Activated T-cell treated with anti-CD3 and anti-CD28 coated beads, Interleukin-2, amount 50 U/mL, for 72 hours (primary cell): ENCODE measurements at regions not wholly inside any gene's neighbourhood (a gene's known extent, or its start where the extent isn't known, plus 50 kb on each side); places are given as distances from the start of the nearest gene placed in this dataset.

ENCODE experiments used
- ATAC-seq, 2 donors: fragments of 150-1000 bp; cut with Tn5 transposase; replicated peaks in 1 of 2; 2 replicates each; pipeline ENCODE4 v1.10.0; 2021; ENCODE audit warnings: moderate library complexity in 2 of 2, mild to moderate bottlenecking in 1 of 2
- DNase-seq, 2 donors: peaks; one replicate each; pipeline ENCODE4 v3.0.0; 2021 to 2022; ENCODE audit warnings: mixed read lengths in 1 of 2
- H3K27ac Mint-ChIP-seq: one replicate; pipeline ENCODE4 v1.8.0; 2022; ENCODE audit warnings: mild to moderate bottlenecking, moderate library complexity, mixed read lengths
- H3K27me3 Mint-ChIP-seq: one replicate; pipeline ENCODE4 v1.8.0; 2022; ENCODE audit warnings: low read depth, mixed read lengths
- H3K36me3 Mint-ChIP-seq, 2 donors: one replicate each; pipeline ENCODE4 v1.8.0; 2022; ENCODE audit warnings: mixed read lengths in 2 of 2, mild to moderate bottlenecking in 1 of 2; ENCODE audit not compliant: insufficient read depth in 2 of 2
- H3K4me1 Mint-ChIP-seq: one replicate; pipeline ENCODE4 v1.8.0; 2022; ENCODE audit warnings: low read depth, mixed read lengths
- H3K4me3 Mint-ChIP-seq, 2 donors: one replicate each; pipeline ENCODE4 v1.8.0; 2022; ENCODE audit warnings: mild to moderate bottlenecking in 2 of 2, mixed read lengths in 2 of 2, moderate library complexity in 2 of 2
- H3K9me3 Mint-ChIP-seq, 2 donors: one replicate each; pipeline ENCODE4 v1.8.0; 2022; ENCODE audit warnings: mixed read lengths in 2 of 2

- no peaks in the 10 kb centered on the region for H3K4me1 Mint-ChIP-seq
- ATAC-seq (no peak), DNase-seq (no peak)
- no peaks in the 10 kb centered on the region for H3K9me3 Mint-ChIP-seq
- peaks cover 5% of the 10 kb centered on the region for H3K27me3 Mint-ChIP-seq
- no peaks in the 10 kb centered on the region for H3K36me3 Mint-ChIP-seq
- H3K4me3 Mint-ChIP-seq = no peak overlapping the region
- H3K27ac Mint-ChIP-seq = no peak overlapping the region
Measured at GRCh38 chr11:131190446-131190845, 180.0 kb upstream of the NTM start.

GRCh38 chr11:131191606-131192005, 178.8 kb upstream of the NTM start:
- H3K36me3 Mint-ChIP-seq = no peaks in the 10 kb centered on the region
- no peaks in the 10 kb centered on the region for H3K4me1 Mint-ChIP-seq
- H3K9me3 Mint-ChIP-seq = no peaks in the 10 kb centered on the region
- H3K4me3 Mint-ChIP-seq = no peak overlapping the region
- no peak overlapping the region for H3K27ac Mint-ChIP-seq
- DNase-seq (no peak), ATAC-seq (no peak)
- H3K27me3 Mint-ChIP-seq = no peaks in the 10 kb centered on the region

GRCh38 chr11:131192628-131193027, 177.8 kb upstream of the NTM start:
- Mint-ChIP-seq H3K27ac (no peak overlapping the region), H3K36me3 (no peaks in the 10 kb centered on the region), H3K9me3 (no peaks in the 10 kb centered on the region), H3K4me1 (no peaks in the 10 kb centered on the region), H3K4me3 (no peak overlapping the region), H3K27me3 (no peaks in the 10 kb centered on the region)
- no peak for DNase-seq
- ATAC-seq = no peak

DNA sequence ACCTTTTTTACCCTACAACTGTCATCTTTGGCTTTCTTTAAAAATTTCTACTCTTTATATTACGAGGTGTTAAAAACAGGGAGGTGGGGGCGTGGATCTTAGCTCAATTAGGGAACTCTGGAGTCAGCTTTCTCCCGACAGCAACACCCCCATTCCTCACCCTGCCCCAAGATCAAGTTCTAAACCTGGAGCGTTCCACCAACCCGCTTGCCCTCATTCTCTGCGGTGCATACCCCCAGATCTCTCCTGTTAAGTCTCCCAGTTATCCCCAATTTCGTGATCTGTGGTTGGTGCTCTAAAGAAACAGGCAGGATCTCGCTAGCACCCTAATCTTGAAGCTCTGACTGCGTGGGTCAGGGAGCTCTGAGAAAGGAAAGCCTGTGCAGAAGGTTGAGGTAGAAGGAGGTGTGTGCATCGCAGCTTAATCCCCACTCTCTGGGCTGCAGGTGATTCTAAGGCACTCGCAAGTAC, 177.3 kb upstream of the NTM start:
- H3K27me3 Mint-ChIP-seq = no peaks in the 10 kb centered on the region
- no peak for ATAC-seq
- H3K9me3 Mint-ChIP-seq = no peaks in the 10 kb centered on the region

GRCh38 chr11:131194726-131195125, 175.7 kb upstream of the NTM start:
- H3K27me3 Mint-ChIP-seq = no peaks in the 10 kb centered on the region
- H3K4me3 Mint-ChIP-seq = no peak overlapping the region
- H3K9me3 Mint-ChIP-seq = no peaks in the 10 kb centered on the region
- H3K27ac Mint-ChIP-seq = no peak overlapping the region
- ATAC-seq (no peak), DNase-seq (no peak)
- H3K36me3 Mint-ChIP-seq = no peaks in the 10 kb centered on the region
- no peaks in the 10 kb centered on the region for H3K4me1 Mint-ChIP-seq

More for the DNA sequence above, 177.3 kb upstream of the NTM start:
- no peaks in the 10 kb centered on the region for H3K4me1 Mint-ChIP-seq
- H3K4me3 Mint-ChIP-seq = no peak overlapping the region
- DNase-seq = no peak
- no peaks in the 10 kb centered on the region for H3K36me3 Mint-ChIP-seq
- H3K27ac Mint-ChIP-seq = no peak overlapping the region

DNA sequence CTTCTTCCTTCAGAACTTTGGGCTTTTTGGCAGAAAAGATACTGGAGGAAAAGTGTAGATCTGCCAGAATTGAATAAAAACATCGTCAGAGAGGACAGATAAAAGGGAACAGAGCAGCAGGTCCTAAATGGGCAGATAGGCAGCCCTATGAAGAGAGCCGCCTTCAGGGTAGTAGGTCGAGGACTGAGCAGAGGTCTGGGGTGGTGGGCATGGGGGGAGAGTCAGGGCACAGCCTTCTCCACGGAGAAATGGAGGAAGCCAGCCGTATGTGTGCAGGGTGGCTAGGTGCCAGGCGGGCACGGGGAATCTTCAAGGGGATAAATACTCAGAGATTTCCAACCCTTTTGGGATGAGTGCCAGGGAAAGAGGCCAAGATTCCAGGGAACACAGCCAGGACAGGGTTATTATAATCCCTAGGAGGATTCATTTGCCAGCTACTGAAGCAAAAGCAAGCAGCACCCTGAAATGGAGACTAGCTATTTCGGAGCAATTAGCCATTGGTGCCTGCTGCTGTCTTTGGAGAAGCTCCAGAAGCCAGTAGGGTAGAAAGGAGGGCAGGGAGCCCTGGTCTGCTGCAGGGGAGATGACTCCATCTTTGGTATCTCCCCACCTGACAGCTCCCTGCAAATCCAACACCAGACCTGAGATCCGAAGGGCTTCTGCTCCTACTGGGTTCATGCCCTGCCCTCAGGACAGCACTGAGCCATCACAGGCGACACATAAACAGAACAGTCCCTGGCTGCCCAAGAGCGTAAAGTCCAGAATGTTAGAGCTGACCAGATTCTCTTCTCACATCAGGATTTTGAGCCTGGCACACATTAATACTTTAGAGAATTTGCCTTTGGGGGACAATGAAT, 174.5 kb upstream of the NTM start:
- no peak for ATAC-seq
- Mint-ChIP-seq H3K4me1 (no peaks in the 10 kb centered on the region), H3K36me3 (no peaks in the 10 kb centered on the region), H3K27me3 (no peaks in the 10 kb centered on the region), H3K9me3 (no peaks in the 10 kb centered on the region), H3K4me3 (no peak overlapping the region), H3K27ac (no peak overlapping the region)
- DNase-seq = no peak

DNA sequence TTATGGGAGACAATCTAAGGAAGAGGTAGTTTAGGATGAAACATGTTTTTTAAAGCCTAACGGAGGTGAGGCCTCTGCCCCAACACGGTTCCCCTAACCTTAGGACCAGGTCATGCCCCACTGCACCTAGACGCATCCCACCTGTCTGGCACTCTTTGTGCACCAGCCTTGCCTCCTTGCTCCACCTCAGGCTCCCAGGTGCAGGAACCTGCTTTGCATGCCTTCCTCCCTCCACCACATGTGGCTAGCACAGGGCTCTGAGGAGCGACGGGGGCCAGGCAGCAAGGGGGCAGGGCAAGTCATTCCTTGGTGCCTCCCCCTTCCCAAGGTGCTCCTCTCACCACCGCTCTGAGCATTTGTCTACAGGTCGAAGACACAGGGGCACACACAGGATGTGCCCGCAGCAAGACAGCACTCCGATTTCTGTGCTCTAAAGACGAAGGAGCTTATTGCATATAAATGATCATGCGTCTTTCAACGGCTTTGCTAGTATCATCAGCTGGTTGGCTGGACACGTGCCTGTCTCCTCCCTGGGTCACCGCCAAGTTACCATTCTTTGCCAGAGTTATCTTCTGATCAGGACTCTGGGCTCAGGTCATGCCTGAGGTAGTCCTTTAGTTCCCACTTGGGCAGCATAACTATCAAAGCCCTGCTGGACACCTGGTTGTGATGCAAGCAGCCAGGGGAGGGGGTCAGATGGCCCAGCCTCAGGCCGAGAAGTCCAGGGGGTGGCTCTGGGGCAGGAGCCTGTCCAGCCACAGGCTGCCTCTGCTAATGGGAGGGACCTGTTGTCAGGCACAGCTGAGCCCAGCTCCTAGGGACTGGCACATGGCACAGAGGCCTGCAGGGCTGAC, 172.0 kb upstream of the NTM start:
- no peaks in the 10 kb centered on the region for H3K4me1 Mint-ChIP-seq
- no peaks in the 10 kb centered on the region for H3K36me3 Mint-ChIP-seq
- ATAC-seq (no peak), DNase-seq (no peak)
- H3K4me3 Mint-ChIP-seq = no peak overlapping the region
- H3K27me3 Mint-ChIP-seq = no peaks in the 10 kb centered on the region
- no peak overlapping the region for H3K27ac Mint-ChIP-seq
- no peaks in the 10 kb centered on the region for H3K9me3 Mint-ChIP-seq

DNA sequence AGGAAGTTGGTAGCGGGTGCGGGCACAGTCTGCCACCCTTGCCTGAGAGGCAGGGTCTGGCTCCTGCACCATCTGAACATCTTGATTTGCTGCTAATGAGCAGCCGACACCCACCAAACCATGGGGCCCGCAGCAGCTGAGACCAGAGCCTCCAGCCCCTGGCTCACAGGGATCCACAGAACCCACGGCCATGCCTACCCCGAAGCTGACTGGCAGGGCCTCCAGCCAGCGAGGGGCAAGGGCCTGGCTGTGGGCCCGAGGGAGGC, 171.5 kb upstream of the NTM start:
- Mint-ChIP-seq H3K36me3 (no peaks in the 10 kb centered on the region), H3K4me3 (no peak overlapping the region), H3K4me1 (no peaks in the 10 kb centered on the region), H3K27ac (no peak overlapping the region), H3K27me3 (no peaks in the 10 kb centered on the region), H3K9me3 (no peaks in the 10 kb centered on the region)
- ATAC-seq = no peak
- DNase-seq = no peak

- Mint-ChIP-seq H3K4me3 (no peak overlapping the region), H3K9me3 (no peaks in the 10 kb centered on the region), H3K4me1 (no peaks in the 10 kb centered on the region), H3K27me3 (no peaks in the 10 kb centered on the region), H3K36me3 (no peaks in the 10 kb centered on the region), H3K27ac (no peak overlapping the region)
- ATAC-seq = no peak
- no peak for DNase-seq
Measured at GRCh38 chr11:131201674-131202073, 168.7 kb upstream of the NTM start.

- Mint-ChIP-seq H3K27me3 (no peaks in the 10 kb centered on the region), H3K27ac (no peak overlapping the region), H3K4me1 (no peaks in the 10 kb centered on the region), H3K4me3 (no peak overlapping the region), H3K9me3 (no peaks in the 10 kb centered on the region), H3K36me3 (no peaks in the 10 kb centered on the region)
- no peak for ATAC-seq
- DNase-seq = no peak
Measured at GRCh38 chr11:131203040-131203439, 167.4 kb upstream of the NTM start.

DNA sequence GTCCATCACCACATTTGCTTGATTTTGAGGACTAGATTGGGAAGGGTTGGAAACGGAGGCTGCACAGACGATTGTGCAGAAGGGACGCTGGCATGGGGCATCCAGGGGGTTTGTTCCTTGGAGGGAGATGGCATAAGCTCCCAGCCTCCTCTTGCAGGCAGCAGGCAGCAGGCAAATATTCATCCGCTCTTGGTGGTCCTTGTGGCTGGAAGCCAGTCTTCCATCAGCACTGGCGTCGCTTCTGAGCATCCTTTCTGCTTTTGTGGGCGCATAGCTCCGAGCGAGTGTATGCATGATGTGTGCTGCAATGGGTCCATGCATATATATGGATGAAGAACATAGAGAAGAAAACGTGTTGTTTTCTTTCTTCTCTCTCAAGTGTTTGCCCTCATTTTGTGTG, 166.1 kb upstream of the NTM start:
- H3K4me1 Mint-ChIP-seq = no peaks in the 10 kb centered on the region
- ATAC-seq = no peak

GRCh38 chr11:131204765-131205380, 165.5 kb upstream of the NTM start:
- Mint-ChIP-seq H3K27me3 (no peaks in the 10 kb centered on the region), H3K4me3 (no peak overlapping the region), H3K27ac (no peak overlapping the region), H3K9me3 (no peaks in the 10 kb centered on the region), H3K4me1 (no peaks in the 10 kb centered on the region), H3K36me3 (no peaks in the 10 kb centered on the region)
- no peak for ATAC-seq
- no peak for DNase-seq

More for the DNA sequence above, 166.1 kb upstream of the NTM start:
- Mint-ChIP-seq H3K36me3 (no peaks in the 10 kb centered on the region), H3K4me3 (no peak overlapping the region), H3K9me3 (no peaks in the 10 kb centered on the region), H3K27me3 (no peaks in the 10 kb centered on the region), H3K27ac (no peak overlapping the region)
- no peak for DNase-seq

GRCh38 chr11:131206671-131207070, 163.7 kb upstream of the NTM start:
- no peak for ATAC-seq
- Mint-ChIP-seq H3K4me3 (no peak overlapping the region), H3K27ac (no peak overlapping the region), H3K9me3 (peaks cover 0 to 1% of the 10 kb centered on the region in 2 donors), H3K27me3 (no peaks in the 10 kb centered on the region), H3K4me1 (no peaks in the 10 kb centered on the region), H3K36me3 (no peaks in the 10 kb centered on the region)
- DNase-seq = no peak
